GM12878 (cell line): ENCODE measurements at regions not wholly inside any gene's neighbourhood (a gene's known extent, or its start where the extent isn't known, plus 50 kb on each side); places are given as distances from the start of the nearest gene placed in this dataset.

Experiments used
- CBX5 ChIP-seq: sonication (generic); IDR thresholded peaks from 2 replicates; pipeline ENCODE4 v1.6.1; 2016; ENCODE audit warnings: low read depth, moderate library complexity, mild to moderate bottlenecking, inconsistent platforms
- CTCF ChIP-seq, 3 experiments: IDR thresholded peaks in 2 of 3; conservative IDR thresholded peaks in 1 of 3; 2 replicates each; pipeline ENCODE4 v1.5.1; 2011; ENCODE audit warnings: low read depth in 3 of 3, low read length in 3 of 3, mild to moderate bottlenecking in 3 of 3, control low read depth in 2 of 3, moderate library complexity in 2 of 3, inconsistent platforms in 1 of 3, mixed read lengths in 1 of 3; ENCODE audit not compliant: control insufficient read depth in 2 of 3, insufficient read depth in 1 of 3; ENCODE audit errors: extremely low read depth in 1 of 3
- HDAC2 ChIP-seq: fragments of 200-600 bp; sonication (generic); IDR thresholded peaks from 2 replicates; pipeline ENCODE4 v1.6.1; 2017
- POLR2A ChIP-seq: IDR thresholded peaks from 2 replicates; pipeline ENCODE4 v1.6.1; 2011; ENCODE audit warnings: low read depth, mild to moderate bottlenecking, low read length
- TF ChIP-seq, protein P1 (sequence below): IDR thresholded peaks from 2 replicates; pipeline ENCODE4 v1.6.1; 2012; ENCODE audit warnings: mild to moderate bottlenecking, low read depth, low read length
- TF ChIP-seq, protein P2 (sequence below): IDR thresholded peaks from 2 replicates; pipeline ENCODE4 v1.6.1; 2012; ENCODE audit warnings: low read depth, low read length, improper control_type of control experiment

- TF ChIP-seq, protein P1, sequence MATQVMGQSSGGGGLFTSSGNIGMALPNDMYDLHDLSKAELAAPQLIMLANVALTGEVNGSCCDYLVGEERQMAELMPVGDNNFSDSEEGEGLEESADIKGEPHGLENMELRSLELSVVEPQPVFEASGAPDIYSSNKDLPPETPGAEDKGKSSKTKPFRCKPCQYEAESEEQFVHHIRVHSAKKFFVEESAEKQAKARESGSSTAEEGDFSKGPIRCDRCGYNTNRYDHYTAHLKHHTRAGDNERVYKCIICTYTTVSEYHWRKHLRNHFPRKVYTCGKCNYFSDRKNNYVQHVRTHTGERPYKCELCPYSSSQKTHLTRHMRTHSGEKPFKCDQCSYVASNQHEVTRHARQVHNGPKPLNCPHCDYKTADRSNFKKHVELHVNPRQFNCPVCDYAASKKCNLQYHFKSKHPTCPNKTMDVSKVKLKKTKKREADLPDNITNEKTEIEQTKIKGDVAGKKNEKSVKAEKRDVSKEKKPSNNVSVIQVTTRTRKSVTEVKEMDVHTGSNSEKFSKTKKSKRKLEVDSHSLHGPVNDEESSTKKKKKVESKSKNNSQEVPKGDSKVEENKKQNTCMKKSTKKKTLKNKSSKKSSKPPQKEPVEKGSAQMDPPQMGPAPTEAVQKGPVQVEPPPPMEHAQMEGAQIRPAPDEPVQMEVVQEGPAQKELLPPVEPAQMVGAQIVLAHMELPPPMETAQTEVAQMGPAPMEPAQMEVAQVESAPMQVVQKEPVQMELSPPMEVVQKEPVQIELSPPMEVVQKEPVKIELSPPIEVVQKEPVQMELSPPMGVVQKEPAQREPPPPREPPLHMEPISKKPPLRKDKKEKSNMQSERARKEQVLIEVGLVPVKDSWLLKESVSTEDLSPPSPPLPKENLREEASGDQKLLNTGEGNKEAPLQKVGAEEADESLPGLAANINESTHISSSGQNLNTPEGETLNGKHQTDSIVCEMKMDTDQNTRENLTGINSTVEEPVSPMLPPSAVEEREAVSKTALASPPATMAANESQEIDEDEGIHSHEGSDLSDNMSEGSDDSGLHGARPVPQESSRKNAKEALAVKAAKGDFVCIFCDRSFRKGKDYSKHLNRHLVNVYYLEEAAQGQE, result no peak
- no peak for TF ChIP-seq CTCF (IDR thresholded peaks at IDR 0.05 in 2 of 3, conservative IDR thresholded peaks at IDR 0.05 in 1 of 3; ENCODE audit: control insufficient read depth in 2 of 3, extremely low read depth in 1 of 3, insufficient read depth in 1 of 3, low read depth in 3 of 3, low read length in 3 of 3)
- TF ChIP-seq HDAC2, result no peak
- TF ChIP-seq CBX5, result no peak
- TF ChIP-seq, protein P2, sequence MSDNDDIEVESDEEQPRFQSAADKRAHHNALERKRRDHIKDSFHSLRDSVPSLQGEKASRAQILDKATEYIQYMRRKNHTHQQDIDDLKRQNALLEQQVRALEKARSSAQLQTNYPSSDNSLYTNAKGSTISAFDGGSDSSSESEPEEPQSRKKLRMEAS, result no peak
- TF ChIP-seq POLR2A, result no peak
These were observed 79.1 kb upstream of the ALDH1B1 start for GRCh38 chr9:38313421-38313820.
